ENCODE measurements at regions not wholly inside any gene's neighbourhood (a gene's known extent, or its start where the extent isn't known, plus 50 kb on each side); places are given as distances from the start of the nearest gene placed in this dataset.

- H3K4me3 ChIP-seq, result no peak overlapping the region
- no peaks in the 10 kb centered on the region for H3K36me3 ChIP-seq
- DNase-seq, result no peak
- WGBS, 2 donors (ENCODE audit: low coverage in 1 of 2), result 69 to 78% methylated on average over 2 of the region's 2 CpGs
- H3K27me3 ChIP-seq, result no peaks in the 10 kb centered on the region
- H3K4me1 ChIP-seq, result no peaks in the 10 kb centered on the region
- H3K27ac ChIP-seq, result no peak overlapping the region
- intact Hi-C loops (cut with DNase I; ENCODE audit: low total_unique reads) (no loop called here), in situ Hi-C loops (cut with MboI; ENCODE audit: low pct_ligation_motif_present in 1 of 4, low pct_unique_long_range_greater_than_20kb in 1 of 4, low sequenced_read_pairs in 3 of 4) (no loop called here)
- no peaks in the 10 kb centered on the region for H3K9me3 ChIP-seq
- TF ChIP-seq POLR2A (IDR thresholded peaks at IDR 0.05) (no peak), CTCF (IDR thresholded peaks at IDR 0.05) (no peak), EP300 (IDR thresholded peaks at IDR 0.05; ENCODE audit: low read depth) (no peak), POLR2AphosphoS5 (IDR thresholded peaks at IDR 0.05) (no peak)
Observed at GRCh38 chr2:189363559-189363958, 77.7 kb upstream of the WDR75 start.

- Histone ChIP-seq H3K4me1 (no peaks in the 10 kb centered on the region), H3K4me3 (no peak overlapping the region), H3K27ac (no peak overlapping the region), H3K27me3 (no peaks in the 10 kb centered on the region), H3K9me3 (no peaks in the 10 kb centered on the region), H3K36me3 (no peaks in the 10 kb centered on the region)
- 93 to 94% methylated on average over 3 of the region's 3 CpGs for WGBS, 2 donors (ENCODE audit: low coverage in 1 of 2)
- TF ChIP-seq EP300 (IDR thresholded peaks at IDR 0.05; ENCODE audit: low read depth) (no peak), POLR2AphosphoS5 (IDR thresholded peaks at IDR 0.05) (no peak), POLR2A (IDR thresholded peaks at IDR 0.05) (no peak), CTCF (IDR thresholded peaks at IDR 0.05) (no peak)
- in situ Hi-C loops (cut with MboI; ENCODE audit: low pct_ligation_motif_present in 1 of 4, low pct_unique_long_range_greater_than_20kb in 1 of 4, low sequenced_read_pairs in 3 of 4), result no loop called here
- intact Hi-C loops (cut with DNase I; ENCODE audit: low total_unique reads), result no loop called here
- DNase-seq, result no peak
Observed at GRCh38 chr2:189364607-189365006, 76.7 kb upstream of the WDR75 start.

GRCh38 chr2:189366349-189366748 is 74.9 kb upstream of the WDR75 start:
- 94 to 100% methylated on average over 3 of the region's 3 CpGs for WGBS, 2 donors (ENCODE audit: low coverage in 1 of 2)

GRCh38 chr2:189367343-189367742 is 73.9 kb upstream of the WDR75 start:
- Histone ChIP-seq H3K4me1 (no peaks in the 10 kb centered on the region), H3K9me3 (no peaks in the 10 kb centered on the region), H3K27me3 (no peaks in the 10 kb centered on the region), H3K36me3 (no peaks in the 10 kb centered on the region), H3K4me3 (no peak overlapping the region), H3K27ac (no peak overlapping the region)
- WGBS, 2 donors (ENCODE audit: low coverage in 1 of 2), result 50 to 61% methylated on average over 2 of the region's 2 CpGs
- TF ChIP-seq CTCF (IDR thresholded peaks at IDR 0.05), result no peak
- TF ChIP-seq POLR2A (IDR thresholded peaks at IDR 0.05), result no peak
- TF ChIP-seq EP300 (IDR thresholded peaks at IDR 0.05; ENCODE audit: low read depth), result no peak
- no peak for TF ChIP-seq POLR2AphosphoS5 (IDR thresholded peaks at IDR 0.05)
- DNase-seq, result no peak
- in situ Hi-C loops (cut with MboI; ENCODE audit: low pct_ligation_motif_present in 1 of 4, low pct_unique_long_range_greater_than_20kb in 1 of 4, low sequenced_read_pairs in 3 of 4), result no loop called here
- intact Hi-C loops (cut with DNase I; ENCODE audit: low total_unique reads), result no loop called here

More at GRCh38 chr2:189366349-189366748, 74.9 kb upstream of the WDR75 start:
- no peak overlapping the region for H3K27ac ChIP-seq
- H3K4me3 ChIP-seq, result no peak overlapping the region
- intact Hi-C loops (cut with DNase I; ENCODE audit: low total_unique reads), result no loop called here
- TF ChIP-seq EP300 (IDR thresholded peaks at IDR 0.05; ENCODE audit: low read depth) (no peak), CTCF (IDR thresholded peaks at IDR 0.05) (no peak), POLR2AphosphoS5 (IDR thresholded peaks at IDR 0.05) (no peak), POLR2A (IDR thresholded peaks at IDR 0.05) (no peak)
- in situ Hi-C loops (cut with MboI; ENCODE audit: low pct_ligation_motif_present in 1 of 4, low pct_unique_long_range_greater_than_20kb in 1 of 4, low sequenced_read_pairs in 3 of 4), result no loop called here
- no peaks in the 10 kb centered on the region for H3K4me1 ChIP-seq
- H3K27me3 ChIP-seq, result no peaks in the 10 kb centered on the region
- DNase-seq, result no peak
- no peaks in the 10 kb centered on the region for H3K9me3 ChIP-seq
- no peaks in the 10 kb centered on the region for H3K36me3 ChIP-seq

Data from transverse colon (tissue), 4 donors.